ENCODE measurements at regions not wholly inside any gene's neighbourhood (a gene's known extent, or its start where the extent isn't known, plus 50 kb on each side); places are given as distances from the start of the nearest gene placed in this dataset.
A peak's percentile ranks its signal among the peaks of the same experiment; 100 is the strongest.

GRCh38 chr20:39699166-39699725 is 737.1 kb downstream of the DHX35 start:
- H3K4me1 Mint-ChIP-seq: peaks cover 12% of the 10 kb centered on the region
- no peaks in the 10 kb centered on the region for H3K27me3 Mint-ChIP-seq
- H3K9me3 Mint-ChIP-seq: no peaks in the 10 kb centered on the region
- H3K4me3 Mint-ChIP-seq: no peak overlapping the region
- peaks cover 2% of the 10 kb centered on the region for H3K36me3 Mint-ChIP-seq
- no peak for ATAC-seq (ENCODE audit: low read depth)
- DNase-seq (ENCODE audit: low spot score in 2 of 2): no peak
- H3K27ac Mint-ChIP-seq: no peak overlapping the region

- no peak overlapping the region for H3K27ac Mint-ChIP-seq
- DNase-seq (ENCODE audit: low spot score in 2 of 2) (no peak), ATAC-seq (ENCODE audit: low read depth) (no peak)
- no peak overlapping the region for H3K4me3 Mint-ChIP-seq
- H3K27me3 Mint-ChIP-seq: no peaks in the 10 kb centered on the region
- peaks cover 2% of the 10 kb centered on the region for H3K36me3 Mint-ChIP-seq
- peaks cover 10% of the 10 kb centered on the region for H3K4me1 Mint-ChIP-seq
- H3K9me3 Mint-ChIP-seq: no peaks in the 10 kb centered on the region
These were observed 736.6 kb downstream of the DHX35 start for GRCh38 chr20:39698752-39699151.

- Mint-ChIP-seq H3K9me3 (peaks cover 1% of the 10 kb centered on the region), H3K27ac (no peak overlapping the region), H3K27me3 (no peaks in the 10 kb centered on the region), H3K4me1 (peaks cover 10% of the 10 kb centered on the region), H3K36me3 (no peaks in the 10 kb centered on the region), H3K4me3 (no peak overlapping the region)
- DNase-seq (ENCODE audit: low spot score in 2 of 2): no peak
- ATAC-seq (ENCODE audit: low read depth): no peak
These were observed 729.2 kb downstream of the DHX35 start for GRCh38 chr20:39691151-39691862.

- no peaks in the 10 kb centered on the region for H3K27me3 Mint-ChIP-seq
- DNase-seq (ENCODE audit: low spot score in 2 of 2) (no peak), ATAC-seq (ENCODE audit: low read depth) (no peak)
- no peaks in the 10 kb centered on the region for H3K4me1 Mint-ChIP-seq
- peaks cover 4% of the 10 kb centered on the region for H3K9me3 Mint-ChIP-seq
- no peak overlapping the region for H3K4me3 Mint-ChIP-seq
- H3K27ac Mint-ChIP-seq: no peak overlapping the region
- peaks cover 6% of the 10 kb centered on the region for H3K36me3 Mint-ChIP-seq
These were observed 714.8 kb downstream of the DHX35 start for GRCh38 chr20:39676857-39677391.

- Mint-ChIP-seq H3K27me3 (no peaks in the 10 kb centered on the region), H3K4me1 (no peaks in the 10 kb centered on the region), H3K36me3 (peaks cover 6% of the 10 kb centered on the region), H3K4me3 (no peak overlapping the region), H3K9me3 (peaks cover 4% of the 10 kb centered on the region), H3K27ac (no peak overlapping the region)
- DNase-seq (ENCODE audit: low spot score in 2 of 2) (no peak), ATAC-seq (ENCODE audit: low read depth) (no peak)
These were observed 714.1 kb downstream of the DHX35 start for GRCh38 chr20:39676241-39676640.

- ATAC-seq (ENCODE audit: low read depth) (peak; percentile 39), DNase-seq (ENCODE audit: low spot score in 2 of 2) (no peak)
- H3K36me3 Mint-ChIP-seq: peaks cover 6% of the 10 kb centered on the region
- no peaks in the 10 kb centered on the region for H3K27me3 Mint-ChIP-seq
- H3K9me3 Mint-ChIP-seq: peaks cover 4% of the 10 kb centered on the region
- no peak overlapping the region for H3K27ac Mint-ChIP-seq
- no peak overlapping the region for H3K4me3 Mint-ChIP-seq
- no peaks in the 10 kb centered on the region for H3K4me1 Mint-ChIP-seq
These were observed 712.7 kb downstream of the DHX35 start for GRCh38 chr20:39674842-39675241.

GRCh38 chr20:39670988-39671387 is 708.8 kb downstream of the DHX35 start:
- DNase-seq (ENCODE audit: low spot score in 2 of 2) (no peak), ATAC-seq (ENCODE audit: low read depth) (no peak)
- no peaks in the 10 kb centered on the region for H3K4me1 Mint-ChIP-seq
- H3K9me3 Mint-ChIP-seq: no peaks in the 10 kb centered on the region
- no peaks in the 10 kb centered on the region for H3K36me3 Mint-ChIP-seq
- H3K4me3 Mint-ChIP-seq: no peak overlapping the region
- peaks cover 3% of the 10 kb centered on the region for H3K27me3 Mint-ChIP-seq
- H3K27ac Mint-ChIP-seq: no peak overlapping the region

GRCh38 chr20:39669659-39670058 is 707.5 kb downstream of the DHX35 start:
- peaks cover 5% of the 10 kb centered on the region for H3K27me3 Mint-ChIP-seq
- no peak overlapping the region for H3K27ac Mint-ChIP-seq
- H3K4me3 Mint-ChIP-seq: no peak overlapping the region
- no peaks in the 10 kb centered on the region for H3K9me3 Mint-ChIP-seq
- no peak for ATAC-seq (ENCODE audit: low read depth)
- H3K36me3 Mint-ChIP-seq: no peaks in the 10 kb centered on the region
- no peaks in the 10 kb centered on the region for H3K4me1 Mint-ChIP-seq
- no peak for DNase-seq (ENCODE audit: low spot score in 2 of 2)

GRCh38 chr20:39668038-39668437 is 705.9 kb downstream of the DHX35 start:
- ATAC-seq (ENCODE audit: low read depth): no peak
- Mint-ChIP-seq H3K36me3 (no peaks in the 10 kb centered on the region), H3K27me3 (peaks cover 5% of the 10 kb centered on the region), H3K4me1 (no peaks in the 10 kb centered on the region), H3K9me3 (no peaks in the 10 kb centered on the region), H3K27ac (no peak overlapping the region), H3K4me3 (no peak overlapping the region)
- DNase-seq (ENCODE audit: low spot score in 2 of 2): no peak

- Mint-ChIP-seq H3K9me3 (no peaks in the 10 kb centered on the region), H3K27me3 (peaks cover 5% of the 10 kb centered on the region), H3K4me1 (peaks cover 9% of the 10 kb centered on the region), H3K4me3 (no peak overlapping the region), H3K27ac (no peak overlapping the region), H3K36me3 (no peaks in the 10 kb centered on the region)
- DNase-seq (ENCODE audit: low spot score in 2 of 2) (no peak), ATAC-seq (ENCODE audit: low read depth) (no peak)
These were observed 699.7 kb downstream of the DHX35 start for GRCh38 chr20:39661833-39662232.

GRCh38 chr20:39660965-39661364 is 698.8 kb downstream of the DHX35 start:
- no peaks in the 10 kb centered on the region for H3K9me3 Mint-ChIP-seq
- H3K4me3 Mint-ChIP-seq: no peak overlapping the region
- peaks cover 9% of the 10 kb centered on the region for H3K4me1 Mint-ChIP-seq
- peak overlapping the region; percentile 3 for H3K27ac Mint-ChIP-seq
- DNase-seq (ENCODE audit: low spot score in 2 of 2): peak in 1 of 2 donors; percentile 6
- peak; percentile 85 for ATAC-seq (ENCODE audit: low read depth)
- peaks cover 2% of the 10 kb centered on the region for H3K27me3 Mint-ChIP-seq
- no peaks in the 10 kb centered on the region for H3K36me3 Mint-ChIP-seq

- ATAC-seq (ENCODE audit: low read depth): no peak
- peaks cover 9% of the 10 kb centered on the region for H3K4me1 Mint-ChIP-seq
- peaks cover under 1% of the 10 kb centered on the region for H3K27me3 Mint-ChIP-seq
- no peaks in the 10 kb centered on the region for H3K36me3 Mint-ChIP-seq
- H3K9me3 Mint-ChIP-seq: no peaks in the 10 kb centered on the region
- no peak overlapping the region for H3K4me3 Mint-ChIP-seq
- DNase-seq (ENCODE audit: low spot score in 2 of 2): no peak
- H3K27ac Mint-ChIP-seq: no peak overlapping the region
These were observed 698.1 kb downstream of the DHX35 start for GRCh38 chr20:39660226-39660625.

- no peak overlapping the region for H3K4me3 Mint-ChIP-seq
- H3K27me3 Mint-ChIP-seq: no peaks in the 10 kb centered on the region
- peaks cover 9% of the 10 kb centered on the region for H3K4me1 Mint-ChIP-seq
- H3K36me3 Mint-ChIP-seq: no peaks in the 10 kb centered on the region
- H3K27ac Mint-ChIP-seq: no peak overlapping the region
- ATAC-seq (ENCODE audit: low read depth) (no peak), DNase-seq (ENCODE audit: low spot score in 2 of 2) (no peak)
- no peaks in the 10 kb centered on the region for H3K9me3 Mint-ChIP-seq
These were observed 696.7 kb downstream of the DHX35 start for GRCh38 chr20:39658662-39659409.

- peaks cover 10% of the 10 kb centered on the region for H3K27me3 Mint-ChIP-seq
These were observed 692.0 kb downstream of the DHX35 start for GRCh38 chr20:39654171-39654570.

More at GRCh38 chr20:39654171-39654570, 692.0 kb downstream of the DHX35 start:
- Mint-ChIP-seq H3K27ac (no peak overlapping the region), H3K36me3 (peaks cover 1% of the 10 kb centered on the region), H3K4me3 (no peak overlapping the region), H3K9me3 (no peaks in the 10 kb centered on the region), H3K4me1 (no peaks in the 10 kb centered on the region)
- ATAC-seq (ENCODE audit: low read depth): no peak
- DNase-seq (ENCODE audit: low spot score in 2 of 2): no peak

All from memory B cell (primary cell).